ENCODE measurements at regions not wholly inside any gene's neighbourhood (a gene's known extent, or its start where the extent isn't known, plus 50 kb on each side); places are given as distances from the start of the nearest gene placed in this dataset.

GRCh38 chr3:144650380-144650779, 678.8 kb downstream of the DIPK2A start:
- TF ChIP-seq EP300 (IDR thresholded peaks at IDR 0.05; ENCODE audit: borderline replicate concordance) (no peak), CEBPB (IDR thresholded peaks at IDR 0.05) (no peak), FOXM1 (IDR thresholded peaks at IDR 0.05; ENCODE audit: borderline replicate concordance, low read depth) (no peak), ZBTB7A (IDR thresholded peaks at IDR 0.05; ENCODE audit: low read depth) (no peak), YY1 (IDR thresholded peaks at IDR 0.05; ENCODE audit: low read depth) (no peak), REST (IDR thresholded peaks at IDR 0.05; ENCODE audit: low read depth) (no peak), NFIC (IDR thresholded peaks at IDR 0.05) (no peak), EGR1 (IDR thresholded peaks at IDR 0.05) (no peak), MAX (IDR thresholded peaks at IDR 0.05) (no peak), CREB1 (IDR thresholded peaks at IDR 0.05; ENCODE audit: low read depth) (no peak), TAF1 (IDR thresholded peaks at IDR 0.05; ENCODE audit: low read depth) (no peak)
